PFSK-1 (cell line): ENCODE measurements at regions not wholly inside any gene's neighbourhood (a gene's known extent, or its start where the extent isn't known, plus 50 kb on each side); places are given as distances from the start of the nearest gene placed in this dataset.

ENCODE experiments used
- FOXP2 ChIP-seq: optimal IDR thresholded peaks from 2 replicates; pipeline ENCODE3; 2011; ENCODE audit warnings: borderline replicate concordance, control low read depth, inconsistent platforms; ENCODE audit not compliant: insufficient read depth; ENCODE audit errors: extremely low read length, extremely low read depth
- POLR2AphosphoS5 ChIP-seq: IDR thresholded peaks from 2 replicates; pipeline ENCODE4 v1.6.1; 2012; ENCODE audit warnings: low read depth, mild to moderate bottlenecking, control low read depth, low read length, moderate library complexity
- REST ChIP-seq, 2 experiments: IDR thresholded peaks; 2 replicates each; pipeline versions ENCODE4 v1.6.1 to v1.8.0; 2011 to 2012; ENCODE audit warnings: low read depth in 2 of 2, low read length in 2 of 2, control low read depth in 1 of 2, inconsistent platforms in 1 of 2, mild to moderate bottlenecking in 1 of 2, moderate library complexity in 1 of 2; ENCODE audit not compliant: insufficient read depth in 1 of 2
- SIN3A ChIP-seq: IDR thresholded peaks from 2 replicates; pipeline ENCODE4 v1.6.1; 2012; ENCODE audit warnings: mild to moderate bottlenecking, low read length, moderate library complexity, borderline replicate concordance; ENCODE audit not compliant: insufficient read depth
- TAF1 ChIP-seq: IDR thresholded peaks from 2 replicates; pipeline ENCODE4 v1.6.1; 2012; ENCODE audit warnings: low read length, control low read depth, borderline replicate concordance; ENCODE audit not compliant: insufficient read depth

- TF ChIP-seq SIN3A (no peak), POLR2AphosphoS5 (no peak), FOXP2 (no peak), TAF1 (no peak)
Observed at GRCh38 chr4:126686491-126686890, 946.3 kb upstream of the INTU start.

GRCh38 chr4:126687655-126688358, 945.0 kb upstream of the INTU start:
- TF ChIP-seq FOXP2 = no peak
- no peak for TF ChIP-seq SIN3A
- TF ChIP-seq TAF1 = no peak
- TF ChIP-seq REST (IDR thresholded peaks at IDR 0.05; ENCODE audit: insufficient read depth in 1 of 2, low read depth in 2 of 2, low read length in 2 of 2) = no peak
- no peak for TF ChIP-seq POLR2AphosphoS5

- TF ChIP-seq TAF1 (no peak), SIN3A (no peak), FOXP2 (no peak), REST (IDR thresholded peaks at IDR 0.05; ENCODE audit: insufficient read depth in 1 of 2, low read depth in 2 of 2, low read length in 2 of 2) (no peak), POLR2AphosphoS5 (no peak)
Observed at GRCh38 chr4:126691797-126692196, 941.0 kb upstream of the INTU start.

GRCh38 chr4:126697748-126698147, 935.0 kb upstream of the INTU start:
- TF ChIP-seq REST (IDR thresholded peaks at IDR 0.05; ENCODE audit: insufficient read depth in 1 of 2, low read depth in 2 of 2, low read length in 2 of 2) (no peak), SIN3A (no peak), FOXP2 (no peak), POLR2AphosphoS5 (no peak)

- TF ChIP-seq TAF1 = no peak
- no peak for TF ChIP-seq SIN3A
- no peak for TF ChIP-seq POLR2AphosphoS5
- no peak for TF ChIP-seq REST (IDR thresholded peaks at IDR 0.05; ENCODE audit: insufficient read depth in 1 of 2, low read depth in 2 of 2, low read length in 2 of 2)
- no peak for TF ChIP-seq FOXP2
Observed at GRCh38 chr4:126698224-126698623, 934.5 kb upstream of the INTU start.
